Limb (tissue), 2 donors: ENCODE measurements at regions not wholly inside any gene's neighbourhood (a gene's known extent, or its start where the extent isn't known, plus 50 kb on each side); places are given as distances from the start of the nearest gene placed in this dataset.

Experiments
- DNase-seq, 2 donors: peaks; one replicate each; pipeline ENCODE4 v3.0.0-alpha.2; 2016; ENCODE audit errors: extremely low spot score in 2 of 2

- DNase-seq: no peak
Observed at GRCh38 chr20:60628749-60629148, 623.3 kb upstream of the CDH4 start.

DNA sequence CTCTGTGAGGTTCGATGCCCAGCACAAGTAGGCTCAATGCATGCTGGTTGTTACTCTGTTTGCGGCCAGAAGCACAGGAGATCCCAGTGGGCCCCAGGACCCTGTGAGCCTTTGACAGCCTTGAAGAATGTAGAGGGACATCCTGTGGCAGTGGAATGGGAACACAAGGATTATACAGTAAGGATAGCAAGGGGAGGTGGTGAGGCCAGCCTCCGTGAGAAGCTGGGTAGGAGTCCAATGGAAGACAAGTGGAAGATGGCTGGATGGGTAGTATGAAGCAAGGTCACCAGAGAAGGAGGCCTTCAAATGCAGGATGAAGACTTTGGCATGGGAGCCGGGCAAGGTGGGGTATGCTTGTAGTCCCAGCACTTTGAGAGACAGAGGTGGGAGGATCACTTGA is 622.9 kb upstream of the CDH4 start:
- DNase-seq: no peak

GRCh38 chr20:60630609-60631008 is 621.5 kb upstream of the CDH4 start:
- no peak for DNase-seq

DNA sequence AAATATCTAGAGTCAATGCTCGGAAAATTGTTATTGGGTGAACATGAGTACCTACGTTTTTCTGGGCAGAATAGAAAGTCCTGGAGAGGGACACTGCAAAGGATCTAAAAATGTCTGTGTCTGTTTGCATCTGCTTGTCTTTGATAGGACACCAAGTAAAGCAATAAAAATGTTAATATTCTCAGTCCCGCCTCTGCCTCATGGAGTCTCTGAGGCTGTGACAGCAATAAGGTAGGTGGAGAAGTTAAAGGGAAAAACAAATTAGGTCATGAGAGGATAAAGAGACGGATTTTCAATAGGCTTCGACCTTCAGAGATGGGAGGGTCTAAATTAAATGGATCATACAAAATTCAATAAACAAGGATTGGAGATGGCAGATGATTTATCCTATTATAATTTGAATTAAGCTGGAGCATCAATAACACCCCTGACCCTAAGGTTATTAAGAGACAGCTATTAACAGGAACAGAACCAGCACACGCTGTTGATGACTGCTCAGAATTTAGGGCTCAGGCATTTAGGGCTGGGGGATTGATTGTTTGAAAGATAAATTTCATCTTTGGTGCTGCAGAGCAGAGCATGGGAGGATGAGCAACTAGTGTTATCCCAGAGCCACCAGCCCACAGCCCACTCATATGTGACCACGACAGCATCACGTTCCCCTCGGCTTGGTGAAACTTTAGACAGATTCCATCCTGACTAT is 620.3 kb upstream of the CDH4 start:
- DNase-seq: no peak

GRCh38 chr20:60632391-60633262 is 619.4 kb upstream of the CDH4 start:
- no peak for DNase-seq

- DNase-seq: no peak
Observed at GRCh38 chr20:60634491-60635172, 617.4 kb upstream of the CDH4 start.

DNA sequence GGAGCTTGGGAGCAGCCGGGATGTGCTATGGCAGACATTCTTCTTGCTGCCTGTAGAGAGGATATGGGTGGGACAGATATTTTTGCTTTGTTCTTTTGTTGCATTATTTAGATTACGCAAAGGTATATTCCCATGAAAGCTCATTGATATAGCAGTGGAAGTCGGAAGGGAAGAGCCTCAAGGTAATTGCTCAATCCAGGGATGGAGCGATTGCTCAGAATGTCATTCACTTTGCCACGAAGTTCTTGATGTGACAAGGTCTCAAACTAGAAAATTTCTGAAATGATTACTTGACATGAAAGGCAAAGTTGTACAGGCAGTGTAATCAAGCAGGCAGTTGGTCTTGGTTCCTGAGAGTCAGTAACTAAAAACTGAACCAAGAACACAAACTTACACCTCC is 615.6 kb upstream of the CDH4 start:
- no peak for DNase-seq

GRCh38 chr20:60637801-60638200 is 614.3 kb upstream of the CDH4 start:
- DNase-seq: no peak

DNA sequence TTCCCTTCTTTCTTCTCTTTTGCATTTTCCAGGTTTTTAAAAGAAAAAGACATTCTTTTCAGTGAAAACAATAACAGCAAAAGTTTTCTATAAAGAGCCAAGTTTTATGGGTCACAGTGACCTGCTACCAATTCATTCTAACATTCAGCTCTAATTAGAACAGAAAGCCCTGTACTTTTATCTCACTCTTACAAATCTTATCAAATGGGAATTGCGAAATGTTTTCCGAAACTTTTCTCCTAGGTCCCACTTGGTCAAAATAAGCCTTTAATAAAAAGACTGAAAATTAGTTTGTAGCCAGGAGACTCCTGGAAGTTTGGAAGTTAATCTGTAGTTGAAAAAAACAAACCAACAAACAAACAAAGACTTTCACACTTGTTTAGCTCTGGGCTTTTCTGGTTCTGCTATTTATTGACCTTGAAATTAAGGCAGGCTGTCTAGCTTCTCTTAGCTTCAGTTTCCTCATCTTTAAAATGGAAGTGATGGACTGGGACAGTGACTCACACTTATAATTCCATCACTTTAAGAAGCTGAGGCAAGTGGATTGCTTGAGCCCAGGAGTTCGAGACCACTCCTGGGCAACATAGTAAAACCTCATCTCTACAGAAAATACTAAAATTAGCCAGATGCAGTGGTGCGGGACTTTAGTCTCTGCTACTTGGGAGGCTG is 613.5 kb upstream of the CDH4 start:
- DNase-seq: no peak

GRCh38 chr20:60641879-60642447 is 610.1 kb upstream of the CDH4 start:
- no peak for DNase-seq

DNA sequence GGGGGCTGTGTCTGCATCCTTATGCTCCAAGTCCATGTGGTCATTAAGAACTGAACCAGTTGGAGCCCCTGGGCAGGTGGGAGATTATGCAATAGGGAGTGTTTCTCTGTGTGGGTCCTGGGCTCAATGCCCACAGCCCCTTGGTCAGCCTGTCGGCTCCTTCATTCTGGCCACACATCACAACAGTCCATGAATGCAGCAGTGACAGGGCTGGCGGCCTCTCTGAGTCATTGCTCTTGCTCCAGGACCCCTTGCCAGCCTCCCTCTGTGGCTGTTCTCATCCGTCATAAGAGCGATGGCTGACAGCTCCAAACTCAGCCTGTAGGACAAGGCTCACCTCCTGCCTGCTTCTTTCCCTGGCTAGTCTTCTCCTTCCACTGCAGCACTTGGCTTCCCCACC is 609.5 kb upstream of the CDH4 start:
- no peak for DNase-seq

- no peak for DNase-seq
Observed at GRCh38 chr20:60648556-60648955, 603.5 kb upstream of the CDH4 start.

DNA sequence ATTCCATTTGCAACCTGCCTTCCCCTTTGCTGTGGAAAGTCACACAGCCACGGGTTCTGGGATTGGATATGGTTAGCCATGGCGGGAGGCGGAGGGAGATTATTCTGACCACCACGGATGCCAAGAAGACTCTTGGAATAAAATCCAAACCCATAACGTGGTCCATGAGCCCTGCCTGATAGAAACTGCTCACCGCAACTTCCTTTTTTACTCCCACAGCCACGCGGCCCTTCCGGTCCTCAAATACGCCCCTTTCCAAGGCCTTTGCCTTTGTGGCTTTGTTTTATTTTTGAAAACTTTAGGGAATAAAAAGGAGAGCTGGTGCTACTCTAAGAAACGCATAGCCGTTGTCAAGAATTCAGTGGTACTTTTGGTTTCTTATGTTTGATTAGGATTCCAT is 602.5 kb upstream of the CDH4 start:
- no peak for DNase-seq

DNA sequence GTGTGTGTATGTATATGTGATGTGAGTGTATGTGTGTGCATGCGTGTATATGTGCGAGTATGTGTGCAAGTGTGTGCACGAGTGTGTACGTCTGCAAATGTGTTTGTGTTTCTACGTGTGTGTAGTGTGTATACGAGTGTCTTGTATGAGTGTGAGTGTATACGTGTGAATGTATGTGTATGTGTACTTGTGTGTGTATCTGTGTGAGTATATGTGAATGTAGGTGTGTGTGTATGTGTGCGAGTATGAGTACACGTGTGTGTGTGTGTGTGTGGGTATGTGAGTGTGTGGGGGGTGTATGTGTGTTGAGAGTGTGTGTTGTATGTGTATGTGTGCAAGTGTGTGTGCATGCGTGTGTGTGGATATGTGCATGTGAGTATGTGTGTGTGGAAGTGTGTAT is 602.0 kb upstream of the CDH4 start:
- no peak for DNase-seq

- DNase-seq: no peak
Observed at GRCh38 chr20:60652046-60652445, 600.0 kb upstream of the CDH4 start.

GRCh38 chr20:60652615-60653014 is 599.4 kb upstream of the CDH4 start:
- DNase-seq: no peak

DNA sequence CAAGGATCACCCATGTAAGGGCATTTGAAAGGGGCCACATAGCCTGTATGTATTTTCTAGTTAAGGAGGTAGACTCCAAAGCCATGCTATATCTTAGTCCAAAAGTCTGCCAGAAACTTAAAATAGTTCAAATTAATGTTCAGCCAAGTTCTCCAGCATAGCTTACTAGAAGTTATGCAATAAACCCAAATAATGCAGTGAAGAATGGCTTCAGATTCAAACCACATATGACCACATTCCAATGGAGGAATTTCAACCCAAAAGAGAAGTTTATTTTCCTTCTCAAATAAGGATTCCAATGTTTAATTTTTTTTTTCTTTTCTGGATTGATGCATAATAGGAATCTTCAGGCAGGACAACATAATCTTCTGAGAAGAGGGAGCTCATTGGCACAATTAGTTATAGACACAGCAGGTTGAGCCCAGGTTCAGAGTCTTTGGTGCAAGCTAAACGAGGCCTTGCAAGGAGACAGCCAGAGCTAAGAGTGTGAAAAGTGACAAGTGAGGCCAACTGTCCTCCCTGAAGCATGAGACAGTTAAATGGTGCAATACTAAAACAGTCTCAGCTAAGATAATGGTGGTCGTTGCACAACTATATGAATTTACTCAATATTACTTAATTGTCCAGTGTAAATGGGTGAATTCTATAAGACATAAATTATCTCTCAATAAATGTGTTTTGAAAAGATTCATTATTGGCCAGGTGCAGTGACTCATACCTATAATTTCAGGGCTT is 598.8 kb upstream of the CDH4 start:
- DNase-seq: peak in 1 of 2 donors; percentile 10

DNA sequence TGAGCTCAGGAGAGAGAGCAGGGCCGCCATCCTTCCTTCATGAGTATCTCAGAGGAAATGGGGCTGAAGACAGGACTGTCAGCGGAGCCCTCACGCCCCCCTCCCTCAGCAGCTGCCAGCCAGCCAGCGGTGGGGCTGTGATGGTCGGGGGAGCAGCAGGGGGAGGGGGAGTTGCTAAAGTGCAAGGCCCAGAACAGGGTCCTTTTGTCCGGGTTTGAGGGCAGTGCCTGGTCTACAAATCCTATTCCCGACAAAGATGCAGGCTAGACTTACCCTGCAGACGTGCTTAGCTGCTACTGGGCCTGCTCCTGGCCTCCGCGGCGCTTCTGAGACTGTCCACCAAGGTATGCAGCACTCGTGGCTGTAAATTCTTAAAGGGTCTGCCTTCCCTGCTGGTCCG is 593.4 kb upstream of the CDH4 start:
- no peak for DNase-seq

GRCh38 chr20:60659240-60659639 is 592.8 kb upstream of the CDH4 start:
- no peak for DNase-seq

GRCh38 chr20:60662307-60662706 is 589.8 kb upstream of the CDH4 start:
- DNase-seq: no peak

GRCh38 chr20:60664106-60664505 is 588.0 kb upstream of the CDH4 start:
- no peak for DNase-seq
